ENCODE measurements at regions not wholly inside any gene's neighbourhood (a gene's known extent, or its start where the extent isn't known, plus 50 kb on each side); places are given as distances from the start of the nearest gene placed in this dataset.

DNA sequence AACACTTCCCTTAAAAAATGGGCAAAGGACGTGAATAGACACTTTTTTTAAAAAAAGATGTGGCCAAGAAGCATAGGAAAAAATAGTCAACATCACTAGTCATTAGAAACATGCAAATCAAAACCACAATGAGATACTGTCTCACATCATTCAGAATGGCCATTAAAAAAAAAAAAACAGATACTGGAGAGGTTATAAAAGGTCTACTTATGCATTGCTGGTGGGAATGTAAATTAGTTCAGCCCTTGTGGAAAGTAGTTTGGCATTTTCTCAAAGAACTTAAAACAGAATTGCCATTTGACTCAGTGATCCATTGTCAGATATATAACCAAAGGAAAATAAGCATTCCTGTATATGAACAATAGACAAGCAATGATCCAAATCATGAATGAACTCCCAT, 352.8 kb upstream of the EPHA5 start:
- TF ChIP-seq, protein P1, sequence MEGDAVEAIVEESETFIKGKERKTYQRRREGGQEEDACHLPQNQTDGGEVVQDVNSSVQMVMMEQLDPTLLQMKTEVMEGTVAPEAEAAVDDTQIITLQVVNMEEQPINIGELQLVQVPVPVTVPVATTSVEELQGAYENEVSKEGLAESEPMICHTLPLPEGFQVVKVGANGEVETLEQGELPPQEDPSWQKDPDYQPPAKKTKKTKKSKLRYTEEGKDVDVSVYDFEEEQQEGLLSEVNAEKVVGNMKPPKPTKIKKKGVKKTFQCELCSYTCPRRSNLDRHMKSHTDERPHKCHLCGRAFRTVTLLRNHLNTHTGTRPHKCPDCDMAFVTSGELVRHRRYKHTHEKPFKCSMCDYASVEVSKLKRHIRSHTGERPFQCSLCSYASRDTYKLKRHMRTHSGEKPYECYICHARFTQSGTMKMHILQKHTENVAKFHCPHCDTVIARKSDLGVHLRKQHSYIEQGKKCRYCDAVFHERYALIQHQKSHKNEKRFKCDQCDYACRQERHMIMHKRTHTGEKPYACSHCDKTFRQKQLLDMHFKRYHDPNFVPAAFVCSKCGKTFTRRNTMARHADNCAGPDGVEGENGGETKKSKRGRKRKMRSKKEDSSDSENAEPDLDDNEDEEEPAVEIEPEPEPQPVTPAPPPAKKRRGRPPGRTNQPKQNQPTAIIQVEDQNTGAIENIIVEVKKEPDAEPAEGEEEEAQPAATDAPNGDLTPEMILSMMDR (IDR thresholded peaks at IDR 0.05; ENCODE audit: insufficient read depth, low read length, poor library complexity, severe bottlenecking), result no peak
- TF ChIP-seq EZH2phosphoT487 (conservative IDR thresholded peaks at IDR 0.05; ENCODE audit: low read length), result no peak
- no peaks in the 10 kb centered on the region for H3K9me2 ChIP-seq (replicated peaks; ENCODE audit: insufficient read depth, low read length)
- H3K27me3 ChIP-seq (ENCODE audit: low read length), result no peaks in the 10 kb centered on the region
- H3K36me3 ChIP-seq (ENCODE audit: low read length), result no peaks in the 10 kb centered on the region
- no peak overlapping the region for H2AFZ ChIP-seq (ENCODE audit: low read depth, low read length, severe bottlenecking)
- H3K4me3 ChIP-seq (ENCODE audit: insufficient read depth, low read length, poor library complexity, severe bottlenecking), result no peak overlapping the region
- no peaks in the 10 kb centered on the region for H3K9me3 ChIP-seq (ENCODE audit: insufficient read depth, low read length)
- H4K20me1 ChIP-seq (ENCODE audit: low read depth, low read length), result no peaks in the 10 kb centered on the region
- no peak overlapping the region for H3K4me2 ChIP-seq (ENCODE audit: low read depth, low read length, poor library complexity, severe bottlenecking)
- no peaks in the 10 kb centered on the region for H3F3A ChIP-seq (ENCODE audit: insufficient read depth)
- H3K27ac ChIP-seq (ENCODE audit: low read depth, low read length), result no peak overlapping the region
- no peaks in the 10 kb centered on the region for H3K79me2 ChIP-seq (ENCODE audit: insufficient read depth, low read length)
- H3K9ac ChIP-seq (ENCODE audit: low read length), result no peak overlapping the region

DNA sequence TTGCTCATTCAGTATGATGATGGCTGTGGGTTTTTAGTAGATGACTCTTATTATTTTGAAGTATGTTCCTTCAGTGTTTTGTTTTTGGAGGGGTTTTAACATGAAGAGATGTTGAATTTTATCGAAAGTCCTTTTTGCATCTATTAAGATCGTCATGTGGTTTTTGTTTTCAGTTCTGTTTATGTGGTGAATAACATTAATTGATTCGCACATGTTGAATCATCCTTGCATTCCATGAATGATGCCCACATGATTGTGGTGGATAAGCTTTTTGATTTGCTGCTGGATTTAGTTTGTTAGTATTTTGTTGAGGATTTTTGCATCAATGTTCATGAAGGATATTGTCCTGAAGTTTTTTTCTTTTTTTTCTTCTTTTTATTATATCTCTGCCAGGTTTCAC, 347.4 kb upstream of the EPHA5 start:
- Histone ChIP-seq H3K27ac (ENCODE audit: low read depth, low read length) (no peak overlapping the region), H3K9ac (ENCODE audit: low read length) (no peak overlapping the region), H3K36me3 (ENCODE audit: low read length) (no peaks in the 10 kb centered on the region), H4K20me1 (ENCODE audit: low read depth, low read length) (no peaks in the 10 kb centered on the region), H3K4me3 (ENCODE audit: insufficient read depth, low read length, poor library complexity, severe bottlenecking) (no peak overlapping the region), H3K9me3 (ENCODE audit: insufficient read depth, low read length) (no peaks in the 10 kb centered on the region), H2AFZ (ENCODE audit: low read depth, low read length, severe bottlenecking) (no peak overlapping the region), H3K27me3 (ENCODE audit: low read length) (no peaks in the 10 kb centered on the region), H3K79me2 (ENCODE audit: insufficient read depth, low read length) (no peaks in the 10 kb centered on the region), H3K9me2 (replicated peaks; ENCODE audit: insufficient read depth, low read length) (no peaks in the 10 kb centered on the region), H3K4me2 (ENCODE audit: low read depth, low read length, poor library complexity, severe bottlenecking) (no peak overlapping the region), H3F3A (ENCODE audit: insufficient read depth) (no peaks in the 10 kb centered on the region)
- TF ChIP-seq, protein P1 (IDR thresholded peaks at IDR 0.05; ENCODE audit: insufficient read depth, low read length, poor library complexity, severe bottlenecking), result no peak
- no peak for TF ChIP-seq EZH2phosphoT487 (conservative IDR thresholded peaks at IDR 0.05; ENCODE audit: low read length)

DNA sequence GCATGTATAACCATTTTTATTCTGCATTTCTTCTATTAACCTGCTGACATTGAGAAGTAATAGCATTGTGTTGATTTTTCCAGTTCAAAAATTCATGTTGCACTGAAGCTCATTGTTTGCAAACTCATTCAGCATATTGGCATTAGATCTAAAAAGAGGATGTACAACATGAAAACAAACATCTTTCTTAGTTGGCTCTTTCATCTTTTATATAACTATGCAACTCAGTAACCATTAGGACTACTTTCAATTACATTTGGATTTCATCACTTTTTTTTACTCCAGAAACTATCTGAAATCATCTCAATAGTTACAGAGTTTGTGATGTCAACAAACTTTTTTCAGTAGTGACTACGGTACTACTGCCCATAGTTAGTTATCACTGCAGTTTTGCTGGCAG, 346.0 kb upstream of the EPHA5 start:
- no peaks in the 10 kb centered on the region for H3K27me3 ChIP-seq (ENCODE audit: low read length)
- no peak overlapping the region for H3K9ac ChIP-seq (ENCODE audit: low read length)
- H4K20me1 ChIP-seq (ENCODE audit: low read depth, low read length), result no peaks in the 10 kb centered on the region
- H3K36me3 ChIP-seq (ENCODE audit: low read length), result no peaks in the 10 kb centered on the region
- H3F3A ChIP-seq (ENCODE audit: insufficient read depth), result no peaks in the 10 kb centered on the region
- no peak overlapping the region for H2AFZ ChIP-seq (ENCODE audit: low read depth, low read length, severe bottlenecking)
- no peaks in the 10 kb centered on the region for H3K9me3 ChIP-seq (ENCODE audit: insufficient read depth, low read length)
- no peaks in the 10 kb centered on the region for H3K9me2 ChIP-seq (replicated peaks; ENCODE audit: insufficient read depth, low read length)
- no peak overlapping the region for H3K4me3 ChIP-seq (ENCODE audit: insufficient read depth, low read length, poor library complexity, severe bottlenecking)
- H3K27ac ChIP-seq (ENCODE audit: low read depth, low read length), result no peak overlapping the region
- H3K4me2 ChIP-seq (ENCODE audit: low read depth, low read length, poor library complexity, severe bottlenecking), result no peak overlapping the region
- no peak for TF ChIP-seq EZH2phosphoT487 (conservative IDR thresholded peaks at IDR 0.05; ENCODE audit: low read length)
- TF ChIP-seq, protein P1 (IDR thresholded peaks at IDR 0.05; ENCODE audit: insufficient read depth, low read length, poor library complexity, severe bottlenecking), result no peak
- no peaks in the 10 kb centered on the region for H3K79me2 ChIP-seq (ENCODE audit: insufficient read depth, low read length)

All from SU-DHL-6 (cell line).